Uterus (tissue), 2 donors: ENCODE measurements at regions not wholly inside any gene's neighbourhood (a gene's known extent, or its start where the extent isn't known, plus 50 kb on each side); places are given as distances from the start of the nearest gene placed in this dataset.
"Not testable (repeated sequence)": the region's sequence is repeated elsewhere in the genome, so short reads cannot be mapped to it uniquely, and the experiment has no call there.

Experiments
- POLR2A ChIP-seq, 2 donors: fragments of 450-650 bp; IDR thresholded peaks; one replicate each; pipeline ENCODE4 v1.6.1; 2016; ENCODE audit warnings: antibody characterized with exemption in 2 of 2, mild to moderate bottlenecking in 1 of 2, moderate library complexity in 1 of 2
- TF ChIP-seq, protein P1 (sequence below), 4 experiments: fragments of 200-600 bp in 2 of 4; fragments of 450-650 bp in 2 of 4; sonication (generic) in 2 of 4; IDR thresholded peaks; one replicate each; pipeline ENCODE4 v1.5.1; 2016 to 2019; ENCODE audit warnings: antibody characterized with exemption in 4 of 4, mild to moderate bottlenecking in 2 of 4, moderate library complexity in 1 of 4

DNA sequence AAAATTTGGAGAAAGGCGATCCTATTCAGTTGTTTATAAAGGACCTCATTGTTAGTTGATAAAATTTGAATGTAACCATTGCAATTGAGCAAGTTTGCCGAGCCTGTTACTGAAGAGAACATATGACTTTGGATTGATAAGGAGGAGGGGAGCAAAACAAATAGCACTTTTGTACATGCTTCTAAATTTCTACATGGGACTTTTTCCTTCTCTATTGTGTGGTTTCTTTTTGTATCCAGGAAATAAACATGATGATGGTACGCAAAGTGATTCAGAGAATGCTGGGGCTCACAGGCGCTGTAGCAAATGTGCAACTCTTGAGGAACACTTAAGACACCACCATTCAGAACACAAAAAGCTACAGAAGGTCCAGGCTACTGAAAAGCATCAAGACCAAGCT, 140.2 kb upstream of the PRSS12 start:
- TF ChIP-seq, protein P1, sequence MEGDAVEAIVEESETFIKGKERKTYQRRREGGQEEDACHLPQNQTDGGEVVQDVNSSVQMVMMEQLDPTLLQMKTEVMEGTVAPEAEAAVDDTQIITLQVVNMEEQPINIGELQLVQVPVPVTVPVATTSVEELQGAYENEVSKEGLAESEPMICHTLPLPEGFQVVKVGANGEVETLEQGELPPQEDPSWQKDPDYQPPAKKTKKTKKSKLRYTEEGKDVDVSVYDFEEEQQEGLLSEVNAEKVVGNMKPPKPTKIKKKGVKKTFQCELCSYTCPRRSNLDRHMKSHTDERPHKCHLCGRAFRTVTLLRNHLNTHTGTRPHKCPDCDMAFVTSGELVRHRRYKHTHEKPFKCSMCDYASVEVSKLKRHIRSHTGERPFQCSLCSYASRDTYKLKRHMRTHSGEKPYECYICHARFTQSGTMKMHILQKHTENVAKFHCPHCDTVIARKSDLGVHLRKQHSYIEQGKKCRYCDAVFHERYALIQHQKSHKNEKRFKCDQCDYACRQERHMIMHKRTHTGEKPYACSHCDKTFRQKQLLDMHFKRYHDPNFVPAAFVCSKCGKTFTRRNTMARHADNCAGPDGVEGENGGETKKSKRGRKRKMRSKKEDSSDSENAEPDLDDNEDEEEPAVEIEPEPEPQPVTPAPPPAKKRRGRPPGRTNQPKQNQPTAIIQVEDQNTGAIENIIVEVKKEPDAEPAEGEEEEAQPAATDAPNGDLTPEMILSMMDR (IDR thresholded peaks at IDR 0.05), result not testable (repeated sequence)
- not testable (repeated sequence) for TF ChIP-seq POLR2A (IDR thresholded peaks at IDR 0.05)
